ENCODE measurements at regions not wholly inside any gene's neighbourhood (a gene's known extent, or its start where the extent isn't known, plus 50 kb on each side); places are given as distances from the start of the nearest gene placed in this dataset.

DNA sequence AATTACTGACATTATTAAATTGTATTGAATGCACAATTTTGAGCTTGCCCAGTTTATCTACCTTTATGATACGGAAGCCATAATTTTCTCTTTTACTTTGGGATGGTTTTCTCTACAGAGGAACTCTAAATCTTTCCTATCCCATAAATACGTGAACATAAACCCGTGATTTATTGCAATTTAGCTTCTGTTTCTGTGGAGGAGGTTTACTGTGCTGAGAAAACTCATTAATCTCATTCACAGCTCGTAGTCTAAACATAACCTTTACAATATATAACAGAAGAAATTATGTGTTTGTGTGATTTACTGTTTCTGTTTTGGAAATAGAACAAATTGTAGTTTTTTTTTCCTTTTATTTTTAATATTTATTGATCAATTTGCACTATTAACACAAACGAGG, 207.1 kb upstream of the PCDH9 start:
- TF ChIP-seq ZNF274 (IDR thresholded peaks at IDR 0.05; ENCODE audit: low read depth, low read length) (no peak), YY1 (IDR thresholded peaks at IDR 0.05; ENCODE audit: insufficient read depth, insufficient read length) (no peak), SUZ12 (IDR thresholded peaks at IDR 0.05; ENCODE audit: extremely low read depth, insufficient read depth, insufficient read length) (no peak)
